Cerebellar nuclear complex (tissue), 1 donor: ENCODE measurements at regions not wholly inside any gene's neighbourhood (a gene's known extent, or its start where the extent isn't known, plus 50 kb on each side); places are given as distances from the start of the nearest gene placed in this dataset.

Experiments
- DNase-seq, 2 experiments: peaks; one replicate each; lab custom pipeline; 2025; lab: John Stamatoyannopoulos, UW

DNA sequence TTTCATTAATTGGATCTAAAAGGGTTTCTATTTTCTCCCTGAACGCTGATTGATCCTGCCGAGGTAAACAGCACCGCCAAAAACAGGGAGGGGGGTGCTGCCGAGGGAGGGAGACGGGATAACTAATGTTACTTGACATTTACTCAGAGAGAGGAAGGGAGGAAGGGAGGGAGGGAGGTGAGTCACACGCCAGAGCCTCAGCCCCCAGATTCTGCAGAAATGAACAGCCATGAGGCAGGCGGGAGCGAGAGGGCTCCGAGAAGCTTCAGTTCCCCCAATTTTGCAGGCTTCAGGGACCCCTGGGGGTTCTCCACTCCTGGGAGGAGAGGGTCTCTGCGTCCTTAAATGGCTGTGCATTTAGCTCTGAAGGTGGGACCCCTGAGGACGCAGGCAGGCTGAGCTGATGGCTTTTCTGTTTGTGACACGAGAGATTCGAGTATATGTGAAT lies 59.1 kb upstream of the IER5L start:
- no peak for DNase-seq

GRCh38 chr9:129236441-129237145 lies 58.5 kb upstream of the IER5L start:
- DNase-seq, result no peak

- DNase-seq, result no peak
These were observed 57.9 kb upstream of the IER5L start for GRCh38 chr9:129235931-129236331.

DNA sequence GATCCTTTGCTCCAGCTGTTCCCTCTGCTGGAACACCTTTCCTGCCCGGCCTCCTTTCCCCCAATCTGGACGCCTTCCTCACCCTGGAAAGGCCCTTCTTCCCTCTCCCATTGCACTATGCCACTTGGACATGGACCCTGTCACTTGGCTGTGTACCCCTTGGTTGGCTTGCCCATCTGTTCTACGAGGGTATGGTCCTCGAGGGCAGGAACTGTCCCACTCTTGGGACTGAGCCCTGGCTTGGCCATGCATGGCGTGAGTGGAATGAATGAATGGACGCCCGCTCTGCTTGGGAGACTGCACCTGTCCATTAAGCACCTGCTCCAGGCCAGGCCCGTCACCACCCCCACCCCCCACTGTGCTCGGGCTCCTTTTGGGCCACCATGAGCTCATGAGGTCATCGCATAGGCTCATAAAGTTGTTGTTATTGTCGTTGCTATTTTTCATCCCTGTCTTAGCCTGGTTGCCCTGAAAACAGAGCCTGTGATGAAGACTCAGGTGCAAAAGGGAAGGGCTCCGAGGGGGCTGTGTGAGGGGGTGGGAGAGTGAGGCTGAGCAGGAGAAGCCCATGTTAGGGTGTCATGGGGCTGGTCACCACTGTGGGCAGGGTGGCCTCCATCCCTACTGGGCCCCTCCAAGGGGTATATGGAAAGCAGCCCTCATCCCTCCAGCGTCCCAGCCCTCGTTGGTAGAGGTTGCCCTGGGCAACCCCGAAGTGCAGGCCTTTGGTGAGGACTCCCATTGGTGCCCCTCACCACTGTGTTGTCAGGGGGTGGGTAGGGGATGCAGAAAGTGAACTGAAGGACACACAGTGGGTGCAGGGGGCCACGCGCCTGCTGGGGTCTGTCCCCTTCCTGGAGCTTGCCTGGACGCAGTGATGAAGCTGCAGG lies 57.2 kb upstream of the IER5L start:
- DNase-seq, result no peak

- no peak for DNase-seq
These were observed 56.4 kb upstream of the IER5L start for GRCh38 chr9:129234491-129234890.

DNA sequence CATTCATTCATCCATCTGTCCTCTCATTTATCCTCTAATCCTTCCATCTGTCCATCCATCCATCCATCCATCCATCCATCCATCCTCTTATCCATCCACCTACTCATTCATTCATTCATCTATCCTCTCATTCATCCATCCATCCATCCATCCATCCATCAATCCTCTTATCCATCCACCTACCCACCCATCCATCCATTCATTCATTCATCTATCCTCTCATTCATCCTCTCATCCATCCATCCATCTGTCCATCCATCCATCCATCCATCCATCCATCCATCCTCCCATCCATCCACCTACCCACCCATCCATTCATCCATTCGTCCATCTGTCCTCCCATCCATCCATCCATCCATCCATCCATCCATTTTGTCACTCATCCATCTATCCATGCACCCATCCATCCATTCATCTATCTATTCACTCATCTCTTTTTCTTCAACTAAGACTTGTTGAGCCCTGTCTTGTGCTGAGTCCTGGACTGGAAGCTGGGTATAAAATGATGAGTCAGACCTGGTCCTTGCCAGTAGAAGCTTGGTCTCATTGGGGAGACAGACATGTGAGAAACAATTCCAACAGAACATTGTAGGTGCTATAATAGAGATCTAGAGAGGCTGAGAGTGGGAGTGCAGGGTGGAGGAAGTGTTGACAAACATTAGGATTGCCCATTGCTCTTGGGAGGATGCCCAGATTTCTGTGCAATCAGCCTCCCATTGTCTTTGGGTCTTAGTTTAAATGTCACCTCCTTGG lies 55.0 kb upstream of the IER5L start:
- DNase-seq, result no peak

DNA sequence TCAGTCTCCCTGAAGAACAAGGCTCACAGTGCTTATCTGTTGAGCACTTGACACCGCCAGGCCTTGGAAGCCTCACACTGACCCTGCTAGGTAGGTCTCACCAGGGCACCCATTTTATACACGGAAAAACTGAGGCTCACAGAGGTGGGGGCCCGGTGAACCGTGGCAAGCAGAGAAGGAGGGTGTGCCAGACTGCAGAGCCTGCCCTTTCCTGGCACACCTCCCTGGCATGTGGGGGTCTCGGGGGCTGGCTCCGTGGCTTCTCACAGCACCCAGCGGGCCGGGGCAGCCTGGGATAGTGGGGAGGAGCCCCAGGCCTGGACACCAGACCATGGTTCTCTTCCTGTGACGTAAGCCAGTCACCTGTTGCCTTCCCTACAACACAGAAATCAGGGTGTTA lies 53.7 kb upstream of the IER5L start:
- no peak for DNase-seq

- DNase-seq, result no peak
These were observed 53.1 kb upstream of the IER5L start for GRCh38 chr9:129231022-129231739.

DNA sequence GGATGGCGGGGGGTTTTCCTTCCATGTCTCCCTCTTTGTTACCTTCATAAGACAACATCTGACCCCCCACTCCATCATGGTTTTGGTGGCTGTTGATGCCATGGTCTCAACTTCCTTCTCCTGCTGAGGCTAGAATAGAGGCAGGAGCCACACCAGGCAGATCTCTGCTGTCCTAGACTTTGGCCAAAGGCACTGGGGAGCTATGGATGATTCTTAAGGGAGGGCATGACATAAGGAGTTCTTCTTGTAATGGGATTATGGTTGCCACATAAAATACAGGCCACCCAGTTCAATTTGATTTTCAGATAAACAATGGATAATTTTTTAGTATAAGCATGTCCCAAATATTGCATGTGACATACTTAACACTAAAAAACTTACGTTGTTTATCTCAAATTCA lies 52.2 kb upstream of the IER5L start:
- no peak for DNase-seq
